T-helper 9 cell (primary cell): ENCODE measurements at regions not wholly inside any gene's neighbourhood (a gene's known extent, or its start where the extent isn't known, plus 50 kb on each side); places are given as distances from the start of the nearest gene placed in this dataset.
"Not testable (repeated sequence)": the region's sequence is repeated elsewhere in the genome, so short reads cannot be mapped to it uniquely, and the experiment has no call there.

Experiments used
- DNase-seq: peaks from one replicate; pipeline ENCODE4 v3.0.0-alpha.2; 2020

GRCh38 chr21:6138244-6139136 lies 4382.9 kb upstream of the TPTE start:
- DNase-seq = not testable (repeated sequence)

DNA sequence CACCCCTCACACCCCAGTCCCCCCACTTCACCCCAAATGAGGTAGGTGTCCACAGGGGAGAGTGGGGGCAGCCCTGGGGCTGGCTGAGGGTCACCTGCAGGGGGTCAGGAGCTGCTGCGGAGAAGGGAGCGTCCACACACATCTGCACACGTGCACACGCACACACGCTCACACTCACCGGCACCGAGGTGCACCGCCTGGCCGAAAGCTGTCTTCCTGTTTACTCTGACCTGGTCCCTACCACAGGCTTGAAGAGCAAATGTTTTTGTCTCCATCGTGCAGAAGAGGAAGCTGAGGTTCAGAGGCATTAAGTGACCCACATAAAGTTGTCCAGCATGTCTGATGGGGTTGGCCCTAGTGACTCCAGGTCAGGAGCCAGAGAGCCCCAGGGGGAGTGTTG lies 4382.1 kb upstream of the TPTE start:
- not testable (repeated sequence) for DNase-seq

DNA sequence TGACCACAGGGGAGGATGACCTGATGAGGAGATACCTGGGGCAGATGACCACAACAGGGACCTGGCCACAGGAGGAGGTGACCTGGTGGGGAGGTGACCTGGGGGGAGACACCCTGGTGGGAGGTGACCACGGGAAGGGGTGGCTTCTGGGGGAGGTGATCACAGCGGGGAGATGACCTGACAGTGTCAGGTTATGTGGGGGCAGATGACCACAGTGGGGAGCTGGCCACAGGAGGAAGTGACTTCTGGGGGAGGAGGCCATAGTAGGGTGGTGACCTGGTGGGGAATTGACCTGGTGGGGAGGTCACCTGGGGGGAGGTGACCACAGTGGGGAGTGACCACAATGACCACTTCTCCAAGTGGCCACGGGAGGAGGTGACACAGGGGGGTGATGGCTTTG lies 4381.5 kb upstream of the TPTE start:
- DNase-seq = not testable (repeated sequence)

GRCh38 chr21:6140467-6141137 lies 4380.8 kb upstream of the TPTE start:
- not testable (repeated sequence) for DNase-seq

DNA sequence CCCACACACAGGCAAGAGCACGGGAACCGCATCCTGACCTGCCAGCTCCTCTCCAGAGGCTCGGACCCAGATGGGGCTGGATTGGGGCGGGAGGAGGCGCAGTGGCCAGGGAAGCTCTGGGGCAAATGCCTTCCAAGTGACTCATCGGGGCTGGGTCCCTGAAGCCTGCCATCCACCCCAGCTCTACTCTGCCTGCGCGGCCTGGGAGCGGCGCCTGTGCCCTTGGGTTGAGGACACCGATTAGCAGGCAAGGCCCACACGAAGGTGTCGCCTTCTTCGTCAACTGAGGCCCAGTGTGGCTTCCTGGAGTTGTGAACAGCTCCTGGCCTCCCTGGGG lies 4380.3 kb upstream of the TPTE start:
- not testable (repeated sequence) for DNase-seq

DNA sequence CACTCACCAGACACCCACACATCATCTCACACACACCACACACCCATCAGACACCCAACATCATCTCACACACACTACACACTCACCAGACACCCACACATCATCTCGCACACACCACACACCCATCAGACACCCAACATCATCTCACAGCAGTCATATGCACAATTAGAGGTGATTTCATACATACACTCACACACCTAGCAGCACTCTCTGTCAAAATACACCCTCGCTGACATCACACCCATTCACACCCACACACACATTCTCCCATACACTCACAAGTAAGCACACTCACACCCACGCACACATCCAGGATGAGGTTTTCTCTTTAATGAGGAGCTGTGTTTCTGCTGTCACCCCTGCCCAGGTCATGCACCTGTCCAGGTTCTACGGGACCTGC lies 4368.2 kb upstream of the TPTE start:
- DNase-seq = not testable (repeated sequence)

DNA sequence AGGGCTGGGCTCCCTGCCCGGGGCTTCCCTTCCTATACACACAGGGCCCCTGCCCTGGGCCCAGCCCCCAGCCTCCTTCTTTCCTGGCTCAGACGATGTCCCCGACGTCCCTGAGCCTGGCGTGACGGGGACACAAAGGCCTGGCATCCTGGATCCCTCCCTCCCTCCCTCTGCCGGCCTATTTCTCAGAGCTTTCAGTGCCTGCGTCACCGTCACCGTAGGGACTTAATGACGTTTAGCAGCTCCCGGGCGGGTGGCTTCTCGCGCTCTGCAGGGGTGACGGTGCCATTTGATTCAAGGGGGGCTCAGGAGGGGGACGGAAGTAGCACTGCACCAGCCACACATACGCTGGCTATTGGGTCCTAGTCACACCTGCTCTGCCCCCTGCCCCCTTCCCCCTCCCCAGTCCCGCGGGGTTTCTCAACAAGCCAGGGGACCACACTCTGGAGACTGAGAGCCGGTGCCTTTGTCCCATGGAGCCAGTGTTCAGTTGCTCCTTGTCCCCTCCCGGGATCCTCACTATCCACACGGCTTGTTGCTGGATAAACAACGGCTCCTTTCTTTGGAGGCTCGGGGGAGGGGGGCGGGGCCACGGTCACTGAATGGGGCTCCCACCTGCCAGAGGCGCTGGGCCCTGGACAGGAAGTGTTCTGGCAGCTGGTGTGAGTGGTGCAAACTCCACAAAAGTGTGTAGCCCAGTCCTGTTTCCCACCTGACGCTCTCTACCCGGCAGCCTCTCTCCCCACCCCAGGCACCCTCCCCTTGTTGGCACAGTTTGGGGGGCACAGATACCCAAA lies 4366.7 kb upstream of the TPTE start:
- not testable (repeated sequence) for DNase-seq

DNA sequence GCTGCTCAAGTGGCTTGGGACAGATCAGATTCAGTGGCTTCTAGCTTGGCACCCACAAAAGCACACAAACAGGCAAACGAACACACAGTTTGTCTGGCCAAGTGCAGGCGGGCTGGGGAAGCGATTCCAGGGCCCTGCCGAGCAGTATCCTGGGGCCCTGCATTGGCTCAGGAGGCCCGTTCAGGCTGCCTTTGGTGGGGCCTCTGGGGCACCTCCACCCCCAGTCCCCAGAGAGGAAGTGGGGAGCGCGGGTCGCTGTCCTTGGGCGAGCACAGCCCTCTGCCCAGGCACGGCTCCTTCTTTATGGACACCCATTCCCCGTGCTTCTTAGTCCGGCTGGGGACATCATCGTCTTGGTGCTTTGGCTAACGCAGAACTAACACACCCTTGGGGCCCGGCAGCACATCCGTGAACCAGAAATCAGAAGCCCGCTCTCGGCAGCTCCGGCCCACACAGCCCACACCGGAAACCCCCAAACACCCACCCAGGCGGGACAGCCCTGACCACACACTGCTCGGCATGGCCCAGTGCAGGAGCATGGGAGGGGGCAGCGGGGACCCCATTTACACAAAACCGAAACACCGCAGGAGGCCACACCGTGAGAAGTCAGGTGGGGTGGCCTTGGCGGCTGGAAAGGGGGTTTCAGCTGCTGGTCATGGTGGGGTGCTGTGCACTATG lies 4364.5 kb upstream of the TPTE start:
- not testable (repeated sequence) for DNase-seq

DNA sequence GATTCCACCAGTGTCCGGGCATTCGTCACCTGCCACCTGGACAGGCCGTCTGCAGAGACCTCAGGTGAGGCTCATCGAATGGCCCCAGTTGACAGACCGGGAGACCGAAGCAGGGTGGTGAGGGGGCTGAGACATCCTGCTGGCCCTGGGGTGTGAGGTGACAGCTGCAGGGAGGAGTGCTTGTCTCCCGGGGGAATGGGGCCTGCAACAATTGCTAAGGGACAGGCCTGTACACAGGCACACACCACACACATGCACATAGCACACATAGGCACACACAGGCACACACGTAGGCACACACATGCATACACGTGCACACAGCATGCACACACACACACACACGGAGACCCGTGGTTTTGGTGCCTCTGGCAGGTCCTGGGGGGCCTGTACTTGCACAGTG lies 4363.9 kb upstream of the TPTE start:
- DNase-seq = not testable (repeated sequence)

DNA sequence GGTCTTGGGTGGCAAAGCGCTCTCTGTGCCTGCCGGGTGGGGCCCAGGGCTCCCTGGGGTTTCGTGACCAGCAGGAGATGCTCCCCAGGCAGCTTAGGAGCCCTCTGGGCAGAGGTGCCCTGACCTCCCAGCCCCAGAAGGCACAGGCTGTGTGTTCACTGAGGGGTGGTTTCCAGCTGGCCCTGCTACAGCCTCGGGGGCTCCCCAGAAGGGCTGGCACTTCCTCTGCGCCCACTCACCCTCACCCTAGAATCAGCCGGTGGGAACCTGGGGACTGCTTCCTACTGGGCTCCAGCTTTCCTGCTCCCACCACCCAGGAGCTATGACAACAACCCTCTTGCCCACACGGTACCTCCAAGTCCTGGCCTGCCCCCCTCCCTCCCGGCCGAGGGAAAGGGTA lies 4363.2 kb upstream of the TPTE start:
- not testable (repeated sequence) for DNase-seq
